ENCODE measurements at regions not wholly inside any gene's neighbourhood (a gene's known extent, or its start where the extent isn't known, plus 50 kb on each side); places are given as distances from the start of the nearest gene placed in this dataset.
"Not testable (repeated sequence)": the region's sequence is repeated elsewhere in the genome, so short reads cannot be mapped to it uniquely, and the experiment has no call there.

GRCh38 chr11:33553486-33553885, 147.1 kb downstream of the C11orf91 start:
- no peak for DNase-seq

GRCh38 chr11:33552756-33553155, 147.9 kb downstream of the C11orf91 start:
- DNase-seq: no peak

DNA sequence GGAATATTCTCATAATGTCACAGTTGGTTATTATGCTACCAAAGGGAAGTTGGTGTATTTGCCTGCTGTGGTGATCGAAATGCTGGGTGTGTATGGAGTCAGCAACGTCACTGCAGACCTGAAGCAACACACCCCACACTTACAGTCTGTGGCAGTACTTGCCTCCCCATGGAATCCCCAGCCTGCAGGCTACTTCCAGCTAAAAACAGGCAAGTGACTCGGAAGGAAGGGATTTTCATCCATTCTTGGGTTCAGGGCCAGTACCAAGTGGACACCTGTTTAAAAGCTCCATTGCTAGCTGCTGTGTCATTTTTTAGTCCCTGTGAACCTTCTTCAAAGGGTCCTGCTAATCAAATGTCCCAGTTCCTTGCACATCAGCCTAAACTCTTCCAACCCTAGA, 149.6 kb downstream of the C11orf91 start:
- no peak for DNase-seq

- DNase-seq: no peak
Observed at GRCh38 chr11:33549483-33549882, 151.1 kb downstream of the C11orf91 start.

- DNase-seq: no peak
Observed at GRCh38 chr11:33545931-33546330, 154.7 kb downstream of the C11orf91 start.

DNA sequence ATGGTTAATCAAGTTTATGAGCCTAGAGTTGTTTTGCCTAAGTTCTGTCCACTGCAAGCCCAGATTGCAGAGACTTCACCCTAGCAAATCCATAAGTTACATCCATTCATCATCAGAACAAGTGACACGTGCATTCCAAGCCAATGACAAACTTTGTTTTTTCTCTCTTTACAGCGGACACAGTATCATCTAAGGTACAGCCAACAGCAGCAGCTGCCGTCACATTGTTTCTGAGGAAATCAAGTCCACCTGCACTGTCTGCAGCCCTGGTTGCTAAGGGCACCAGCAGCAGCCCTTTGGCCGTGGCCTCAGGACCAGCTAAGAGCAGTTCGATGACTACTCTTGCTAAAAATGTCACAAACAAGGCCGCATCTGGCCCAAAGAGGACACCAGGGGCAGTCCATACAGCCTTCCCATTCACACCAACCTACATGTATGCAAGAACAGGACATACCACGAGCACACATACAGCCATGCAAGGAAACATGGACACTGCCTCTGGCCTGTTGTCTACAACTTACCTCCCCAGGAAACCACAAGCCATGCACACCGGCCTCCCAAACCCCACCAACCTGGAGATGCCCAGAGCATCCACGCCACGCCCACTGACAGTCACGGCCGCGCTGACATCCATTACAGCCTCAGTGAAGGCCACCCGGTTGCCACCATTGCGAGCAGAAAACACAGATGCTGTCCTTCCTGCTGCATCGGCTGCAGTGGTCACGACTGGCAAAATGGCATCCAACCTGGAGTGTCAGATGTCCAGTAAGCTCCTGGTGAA, 155.8 kb downstream of the C11orf91 start:
- no peak for DNase-seq

- no peak for DNase-seq
Observed at GRCh38 chr11:33543823-33544222, 156.8 kb downstream of the C11orf91 start.

- peak; percentile 50 for DNase-seq
Observed at GRCh38 chr11:33542921-33543320, 157.7 kb downstream of the C11orf91 start.

GRCh38 chr11:33540946-33541915, 159.4 kb downstream of the C11orf91 start:
- no peak for DNase-seq

DNA sequence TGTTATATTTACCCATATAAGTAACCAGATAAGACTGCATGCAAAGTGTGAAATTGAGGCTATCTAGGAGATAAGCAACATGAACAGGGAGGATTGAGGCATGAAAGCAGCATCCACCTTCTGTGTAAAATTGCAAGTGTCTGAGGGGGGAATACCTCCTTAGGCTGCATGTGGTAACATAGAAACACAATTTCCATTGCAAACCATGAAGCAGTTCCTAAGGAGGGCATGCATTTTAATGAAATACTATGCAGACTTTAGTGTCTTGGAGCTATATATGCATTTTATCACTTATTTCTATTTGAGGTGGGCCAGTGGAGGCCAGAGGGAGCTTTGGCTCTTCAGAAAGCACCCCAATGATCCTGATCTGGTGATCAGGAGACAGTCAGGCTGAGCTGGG, 160.2 kb downstream of the C11orf91 start:
- no peak for DNase-seq

DNA sequence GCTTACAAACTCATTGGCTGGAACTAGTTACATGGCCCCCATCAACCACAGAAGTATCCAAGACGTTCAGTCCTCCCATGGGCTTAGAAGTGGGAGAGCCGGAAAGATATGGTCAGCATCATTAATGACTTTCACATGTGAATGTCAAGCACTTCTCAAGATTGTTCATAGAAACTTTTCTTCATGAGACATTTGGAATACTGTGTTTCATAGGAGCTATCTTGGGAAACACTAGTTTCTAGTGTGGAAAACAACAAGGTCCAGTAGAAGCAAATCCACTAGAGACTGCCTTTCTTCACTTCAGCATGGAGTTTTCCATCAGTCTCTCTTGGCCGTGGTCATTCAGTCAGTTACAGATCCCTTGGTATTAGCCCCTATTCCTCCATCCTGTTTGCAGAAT, 160.9 kb downstream of the C11orf91 start:
- no peak for DNase-seq

DNA sequence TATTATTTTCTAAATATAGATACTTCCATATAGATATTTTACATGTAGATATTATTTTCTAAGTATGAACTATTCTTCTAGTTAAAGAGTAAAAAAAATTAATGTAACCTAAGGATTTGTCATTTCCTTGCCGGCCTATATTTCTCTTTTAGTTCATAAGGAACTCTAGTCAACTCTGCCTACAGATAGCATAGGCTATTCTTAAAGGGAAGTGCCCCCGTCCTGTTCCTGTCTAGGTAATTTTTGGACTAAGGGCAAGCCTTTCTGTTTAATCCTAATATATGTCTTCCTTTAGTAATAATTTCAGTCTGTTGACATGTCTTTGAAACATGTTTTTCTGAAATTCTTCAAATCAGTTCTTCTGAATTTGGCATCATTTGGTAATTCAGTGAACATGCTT, 161.9 kb downstream of the C11orf91 start:
- DNase-seq: no peak

GRCh38 chr11:33536178-33536577, 164.4 kb downstream of the C11orf91 start:
- no peak for DNase-seq

GRCh38 chr11:33534575-33534974, 166.1 kb downstream of the C11orf91 start:
- no peak for DNase-seq

DNA sequence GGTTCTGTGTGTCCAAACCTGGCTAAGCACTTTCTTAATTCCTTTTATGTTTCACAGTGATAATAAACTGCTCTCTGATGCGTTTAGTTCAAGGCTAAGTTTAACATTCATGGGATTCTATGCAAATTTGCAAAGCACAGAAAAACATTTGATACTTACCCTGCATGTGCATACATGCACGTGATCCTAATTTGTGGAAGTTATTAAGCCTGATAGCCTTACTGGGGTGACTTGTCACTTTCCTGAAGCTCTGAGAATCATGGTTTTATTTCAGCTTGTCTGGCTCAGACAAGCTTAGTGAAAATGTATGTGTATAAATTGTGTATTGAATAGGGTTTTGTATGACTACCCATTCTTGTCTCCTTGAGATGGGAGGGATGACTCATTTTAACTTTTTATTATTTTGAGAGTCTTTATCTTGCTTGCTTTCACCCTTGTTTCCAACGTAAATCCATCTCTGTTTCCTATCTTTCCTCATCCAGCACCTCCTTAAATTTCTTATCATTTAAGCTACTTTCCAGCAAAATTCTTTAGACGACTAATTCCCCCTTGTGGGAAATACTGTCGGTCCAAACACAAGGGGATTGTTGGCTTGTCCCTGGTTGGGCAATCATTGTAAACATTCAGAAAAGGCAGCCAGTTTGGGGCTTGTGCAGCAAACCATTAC, 167.1 kb downstream of the C11orf91 start:
- no peak for DNase-seq

DNA sequence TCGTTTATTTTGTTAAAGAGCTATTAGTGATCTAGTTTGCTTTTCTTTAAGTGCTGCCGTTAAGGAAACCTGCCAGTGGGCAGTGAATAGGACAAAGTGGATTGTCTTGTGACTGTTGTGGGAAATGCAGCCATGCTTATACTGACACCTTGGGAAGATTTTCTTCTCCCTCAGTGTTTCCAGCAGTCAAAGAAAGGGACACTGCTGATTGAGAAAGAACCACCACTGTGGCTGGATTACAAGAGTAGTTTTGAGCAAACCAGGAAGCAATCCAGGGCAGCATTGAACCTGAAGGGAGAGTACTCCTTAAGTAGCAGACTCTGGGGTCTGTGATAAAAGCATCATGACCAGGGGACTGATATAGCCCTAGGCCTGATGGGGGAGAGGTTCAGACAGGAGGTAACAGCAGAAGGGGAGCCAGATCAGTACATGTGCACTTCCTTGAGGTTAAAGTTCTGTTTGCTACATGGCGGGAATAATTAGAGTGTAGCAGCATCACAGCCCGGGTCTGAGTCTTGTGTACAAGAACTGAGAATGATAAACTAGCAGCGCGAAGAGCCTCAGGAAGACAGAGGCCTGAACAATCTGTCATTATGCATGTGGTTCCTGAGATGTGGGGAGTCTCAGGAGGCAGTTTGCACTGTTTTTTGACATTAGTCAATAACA, 167.8 kb downstream of the C11orf91 start:
- DNase-seq: no peak

DNA sequence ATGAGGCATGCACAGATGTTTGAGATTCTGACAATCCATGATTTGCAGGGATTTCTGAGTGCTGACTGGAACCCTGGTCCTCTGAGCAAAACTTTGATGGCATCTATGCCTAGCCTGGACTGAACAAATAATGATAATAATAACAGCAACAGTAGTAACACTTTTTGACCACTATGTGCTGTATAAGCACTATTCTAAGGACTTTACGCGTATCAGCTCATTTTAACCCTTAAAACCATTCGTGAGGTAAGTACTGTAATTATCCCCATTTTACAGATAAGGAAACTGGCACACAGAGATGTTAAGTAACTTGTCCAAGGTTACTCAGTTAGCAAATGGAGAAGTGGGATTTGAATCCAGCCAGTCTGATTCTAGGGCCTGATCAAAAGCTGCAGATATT, 168.4 kb downstream of the C11orf91 start:
- no peak for DNase-seq

DNA sequence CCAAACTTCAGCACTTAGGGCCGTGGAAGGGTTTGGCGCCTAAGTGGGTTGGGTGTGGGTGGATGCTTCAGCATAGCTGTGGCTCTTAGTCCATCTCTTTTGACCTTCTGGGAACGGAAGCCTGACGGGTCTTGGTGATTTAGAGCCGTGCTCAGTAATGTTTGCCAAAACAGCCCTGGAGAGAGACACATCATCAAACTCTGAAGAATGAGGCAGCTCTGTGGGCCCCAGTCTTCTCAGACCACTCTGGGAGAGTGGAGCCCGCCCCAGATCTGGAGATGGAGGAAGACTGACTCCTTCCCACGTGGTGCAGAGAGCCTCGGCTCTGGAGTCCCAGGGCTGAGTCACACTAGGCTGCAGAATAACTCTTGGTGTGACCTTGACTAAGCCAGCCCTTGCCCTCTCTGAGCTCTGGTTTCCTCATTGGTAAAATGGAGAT, 168.9 kb downstream of the C11orf91 start:
- DNase-seq: no peak

- DNase-seq: no peak
Observed at GRCh38 chr11:33530815-33531214, 169.8 kb downstream of the C11orf91 start.

GRCh38 chr11:33529461-33529860, 171.2 kb downstream of the C11orf91 start:
- DNase-seq: no peak

DNA sequence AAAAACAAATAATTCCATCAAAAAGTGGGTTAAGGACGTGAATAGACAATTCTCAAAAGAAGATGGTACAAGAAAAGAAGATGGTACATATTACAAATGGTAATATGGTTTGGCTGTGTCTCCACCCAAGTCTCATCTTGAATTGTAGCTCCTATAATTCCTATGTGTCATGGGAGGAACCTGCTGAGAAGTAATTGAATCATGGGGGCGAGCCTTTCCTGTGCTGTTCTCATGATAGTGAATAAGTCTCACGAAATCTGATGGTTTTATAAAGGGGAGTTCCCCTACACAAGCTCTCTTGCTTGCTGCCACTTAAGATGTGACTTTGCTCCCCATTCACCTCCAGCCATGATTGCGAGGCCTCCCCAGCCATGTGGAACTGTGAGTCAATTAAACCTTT, 172.9 kb downstream of the C11orf91 start:
- DNase-seq: not testable (repeated sequence)

DNA sequence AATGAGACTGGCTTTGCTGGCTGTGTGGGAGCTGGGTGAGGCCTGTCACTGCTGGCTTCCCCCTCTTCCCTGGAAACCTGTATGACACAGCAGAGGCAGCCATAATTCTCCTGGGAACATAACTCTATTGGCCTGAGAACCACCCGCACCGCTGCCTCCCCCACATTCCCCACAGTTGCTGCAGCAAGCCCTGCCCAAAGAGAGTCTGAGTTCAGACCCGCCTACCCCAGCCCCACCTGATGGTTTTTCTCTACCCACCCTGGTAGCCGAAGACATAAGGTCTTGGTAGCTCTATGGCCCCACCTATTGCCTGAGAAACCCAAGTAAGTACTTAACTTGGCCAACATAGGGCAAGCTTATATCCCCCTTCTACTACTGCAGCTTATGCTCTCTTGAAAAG, 174.8 kb downstream of the C11orf91 start:
- DNase-seq: no peak

DNA sequence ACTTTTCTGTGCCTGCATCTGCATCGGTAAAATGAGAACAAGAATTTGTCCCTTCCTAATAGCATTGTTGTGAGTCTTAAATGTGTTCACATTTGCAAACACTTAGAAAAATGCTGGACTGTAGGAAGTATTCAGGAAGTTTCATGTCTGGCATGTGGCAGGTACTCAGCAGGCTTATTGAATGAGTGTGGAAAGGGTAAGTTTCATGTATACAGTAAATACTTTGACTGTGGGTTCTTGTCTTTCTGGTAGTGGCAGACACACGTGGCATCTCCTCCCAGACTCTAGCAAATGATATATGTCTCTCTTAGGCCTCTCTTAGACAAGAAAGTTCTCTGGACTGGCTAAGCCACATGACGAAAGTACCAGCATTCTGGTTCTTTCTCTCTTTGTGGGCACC, 179.2 kb downstream of the C11orf91 start:
- DNase-seq: no peak

Data from suppressor macrophage treated with lipopolysaccharide for 4 hours (primary cell).